ENCODE measurements at regions not wholly inside any gene's neighbourhood (a gene's known extent, or its start where the extent isn't known, plus 50 kb on each side); places are given as distances from the start of the nearest gene placed in this dataset.
A peak's percentile ranks its signal among the peaks of the same experiment; 100 is the strongest.

GRCh38 chr2:77578354-77578753, 56.2 kb upstream of the LRRTM4 start:
- intact Hi-C loops (cut with micrococcal nuclease; ENCODE audit: unreplicated experiment) = no loop called here
- no peaks in the 10 kb centered on the region for H3K9me3 ChIP-seq (ENCODE audit: low read depth, low read length, poor library complexity, severe bottlenecking)
- CTCF ChIA-PET = no interaction called here

GRCh38 chr2:77579076-77579769, 57.0 kb upstream of the LRRTM4 start:
- BruUV-seq (replicated peaks) = no TSS peak
- POLR2A ChIA-PET (ENCODE audit: low non-redundant PET) = no interaction called here
- peak; percentile 20 for DNase-seq (ENCODE audit: low spot score)
- Histone ChIP-seq H3K4me3 (ENCODE audit: low read depth, low read length, poor library complexity, severe bottlenecking) (no peak overlapping the region), H3K9me3 (ENCODE audit: low read depth, low read length, poor library complexity, severe bottlenecking) (peaks cover 7% of the 10 kb centered on the region), H3K27me3 (replicated peaks; ENCODE audit: insufficient read depth, low read depth, low read length, poor library complexity) (peaks cover 22% of the 10 kb centered on the region), H3K4me1 (ENCODE audit: insufficient read depth, low read length, poor library complexity, severe bottlenecking) (peaks cover 16% of the 10 kb centered on the region), H3K36me3 (ENCODE audit: insufficient read depth, low read length, poor library complexity, severe bottlenecking) (no peaks in the 10 kb centered on the region), H3K27ac (ENCODE audit: low read depth, low read length, poor library complexity, severe bottlenecking) (no peak overlapping the region)
- CTCF ChIA-PET = no interaction called here
- TF ChIP-seq CTCF (conservative IDR thresholded peaks at IDR 0.05; ENCODE audit: low read depth, low read length) (no peak), EZH2 (IDR thresholded peaks at IDR 0.05; ENCODE audit: borderline replicate concordance, low read depth, low read length, poor library complexity, severe bottlenecking) (no peak)
- intact Hi-C loops (cut with micrococcal nuclease; ENCODE audit: unreplicated experiment) = no loop called here

More at GRCh38 chr2:77578354-77578753, 56.2 kb upstream of the LRRTM4 start:
- peak; percentile 64 for DNase-seq (ENCODE audit: low spot score)
- no TSS peak for BruUV-seq (replicated peaks)
- Histone ChIP-seq H3K4me3 (ENCODE audit: low read depth, low read length, poor library complexity, severe bottlenecking) (no peak overlapping the region), H3K27me3 (replicated peaks; ENCODE audit: insufficient read depth, low read depth, low read length, poor library complexity) (peaks cover 27% of the 10 kb centered on the region), H3K4me1 (ENCODE audit: insufficient read depth, low read length, poor library complexity, severe bottlenecking) (peaks cover 16% of the 10 kb centered on the region), H3K36me3 (ENCODE audit: insufficient read depth, low read length, poor library complexity, severe bottlenecking) (no peaks in the 10 kb centered on the region), H3K27ac (ENCODE audit: low read depth, low read length, poor library complexity, severe bottlenecking) (no peak overlapping the region)
- POLR2A ChIA-PET (ENCODE audit: low non-redundant PET) = no interaction called here
- TF ChIP-seq CTCF (conservative IDR thresholded peaks at IDR 0.05; ENCODE audit: low read depth, low read length) = no peak
- TF ChIP-seq EZH2 (IDR thresholded peaks at IDR 0.05; ENCODE audit: borderline replicate concordance, low read depth, low read length, poor library complexity, severe bottlenecking) = no peak

- Histone ChIP-seq H3K27me3 (replicated peaks; ENCODE audit: insufficient read depth, low read depth, low read length, poor library complexity) (no peaks in the 10 kb centered on the region), H3K36me3 (ENCODE audit: insufficient read depth, low read length, poor library complexity, severe bottlenecking) (no peaks in the 10 kb centered on the region), H3K4me1 (ENCODE audit: insufficient read depth, low read length, poor library complexity, severe bottlenecking) (no peaks in the 10 kb centered on the region), H3K4me3 (ENCODE audit: low read depth, low read length, poor library complexity, severe bottlenecking) (no peak overlapping the region), H3K9me3 (ENCODE audit: low read depth, low read length, poor library complexity, severe bottlenecking) (peaks cover 7% of the 10 kb centered on the region), H3K27ac (ENCODE audit: low read depth, low read length, poor library complexity, severe bottlenecking) (no peak overlapping the region)
- TF ChIP-seq CTCF (conservative IDR thresholded peaks at IDR 0.05; ENCODE audit: low read depth, low read length) (no peak), EZH2 (IDR thresholded peaks at IDR 0.05; ENCODE audit: borderline replicate concordance, low read depth, low read length, poor library complexity, severe bottlenecking) (no peak)
- ChIA-PET POLR2A (ENCODE audit: low non-redundant PET) (no interaction called here), CTCF (no interaction called here)
- intact Hi-C loops (cut with micrococcal nuclease; ENCODE audit: unreplicated experiment) = no loop called here
- no peak for DNase-seq (ENCODE audit: low spot score)
- BruUV-seq (replicated peaks) = no TSS peak
Observed at GRCh38 chr2:77588438-77588837, 66.3 kb upstream of the LRRTM4 start.

All from A673 (cell line).